HepG2 (cell line): ENCODE measurements at regions not wholly inside any gene's neighbourhood (a gene's known extent, or its start where the extent isn't known, plus 50 kb on each side); places are given as distances from the start of the nearest gene placed in this dataset.
A peak's percentile ranks its signal among the peaks of the same experiment; 100 is the strongest.

Experiments used
- ATAC-seq: fragments of 200-7000 bp; cut with Tn5 transposase; 3 replicates; pipeline ENCODE4 v1.9.1; 2020; ENCODE audit warnings: mild to moderate bottlenecking, moderate library complexity
- BruUV-seq: library from RNA; stranded (reverse); fragments of 400-500 nt; replicated peaks from 2 replicates; lab custom pipeline; 2021; lab: Mats Ljungman, UMichigan
- CTCF ChIA-PET: fragments of 300-600 bp; formaldehyde crosslinking; extraction: SDS; loops from one replicate; lab custom pipeline; 2021; ENCODE audit warnings: low total read pairs, inconsistent platforms, low intra/inter-chr PET ratio; lab: Yijun Ruan, JAX
- POLR2A ChIA-PET: fragments of 350-600 bp; sonication (Branson Sonifier 250); formaldehyde crosslinking; loops from one replicate; lab custom pipeline; 2020; ENCODE audit warnings: antibody characterized with exemption, inconsistent platforms; lab: Yijun Ruan, JAX
- DNase-seq: peaks from one replicate; pipeline ENCODE4 v3.0.0-alpha.2; 2015; ENCODE audit warnings: low spot score
- FAIRE-seq: peaks from 3 replicates; lab custom pipeline; 2011; peaks lifted over from hg19 to GRCh38; lab: Jason Lieb, UNC
- H2AFZ ChIP-seq: one replicate; pipeline ENCODE4 v1.6.1; 2011; ENCODE audit warnings: low read length, inconsistent platforms
- H3K27ac ChIP-seq: fragments of 300-600 bp; 3 replicates; pipeline ENCODE4 v1.8.0; 2011; ENCODE audit warnings: mixed run types, mild to moderate bottlenecking, mixed read lengths, low read length, inconsistent platforms; ENCODE audit not compliant: insufficient read depth; ENCODE audit errors: extremely low read length
- H3K27me3 ChIP-seq, 2 experiments: fragments of 200-600 bp in 1 of 2; 2 replicates in 1 of 2; 3 replicates in 1 of 2; pipeline versions ENCODE4 v1.6.0 to v1.8.0; 2011; ENCODE audit warnings: low read length in 2 of 2, mild to moderate bottlenecking in 2 of 2, moderate library complexity in 2 of 2, inconsistent platforms in 1 of 2; ENCODE audit not compliant: insufficient read depth in 2 of 2, control insufficient read depth in 1 of 2
- H3K36me3 ChIP-seq, 2 experiments: fragments of 200-600 bp in 1 of 2; replicated peaks in 1 of 2; 2 replicates in 1 of 2; 3 replicates in 1 of 2; pipeline versions ENCODE4 v1.5.1 to v1.8.0; 2011; ENCODE audit warnings: low read length in 2 of 2, inconsistent platforms in 1 of 2; ENCODE audit not compliant: insufficient read depth in 2 of 2, control insufficient read depth in 1 of 2
- H3K4me1 ChIP-seq: 2 replicates; pipeline ENCODE4 v1.5.1; 2012; ENCODE audit warnings: low read length, inconsistent platforms; ENCODE audit not compliant: insufficient read depth
- H3K4me2 ChIP-seq: 2 replicates; pipeline ENCODE4 v1.6.0; 2011; ENCODE audit warnings: low read depth, low read length, inconsistent platforms
- H3K4me3 ChIP-seq, 3 experiments: fragments of 200-600 bp in 1 of 3; sonication (generic), shearing (Covaris generic) in 1 of 3; replicated peaks in 1 of 3; 2 replicates each; pipeline ENCODE4 v1.5.1; 2011 to 2016; ENCODE audit warnings: low read length in 3 of 3, inconsistent platforms in 2 of 3, low read depth in 2 of 3, mild to moderate bottlenecking in 2 of 3, control low read depth in 1 of 3, mixed read lengths in 1 of 3; ENCODE audit not compliant: insufficient read depth in 1 of 3
- H3K79me2 ChIP-seq: one replicate; pipeline ENCODE4 v1.6.1; 2011; ENCODE audit warnings: low read length, inconsistent platforms; ENCODE audit not compliant: insufficient read depth
- H3K9ac ChIP-seq: 2 replicates; pipeline ENCODE4 v1.6.0; 2011; ENCODE audit warnings: mild to moderate bottlenecking, low read depth, low read length, inconsistent platforms; ENCODE audit not compliant: insufficient read depth
- H3K9me3 ChIP-seq: 2 replicates; pipeline ENCODE4 v1.5.1; 2012; ENCODE audit warnings: mild to moderate bottlenecking, low read length
- H4K20me1 ChIP-seq: 2 replicates; pipeline ENCODE4 v1.6.0; 2011; ENCODE audit warnings: inconsistent platforms, mild to moderate bottlenecking, low read length, moderate library complexity; ENCODE audit not compliant: insufficient read depth
- BCL6 ChIP-seq: IDR thresholded peaks from 2 replicates; pipeline ENCODE4 v1.6.1; 2016; ENCODE audit warnings: missing genetic modification reagents, missing compliant biosample characterization
- FOSL2 ChIP-seq: sonication (generic); formaldehyde crosslinking; IDR thresholded peaks from 2 replicates; pipeline ENCODE4 v1.4.0; 2020; ENCODE audit warnings: missing genetic modification reagents
- MXI1 ChIP-seq: IDR thresholded peaks from 3 replicates; pipeline ENCODE4 v1.6.1; 2012; ENCODE audit warnings: low read depth, low read length, inconsistent platforms, borderline replicate concordance
- RBFOX2 ChIP-seq: fragments of 200-400 bp; formaldehyde crosslinking; IDR thresholded peaks from 2 replicates; pipeline ENCODE4 v1.6.1; 2017; ENCODE audit warnings: low read depth, mild to moderate bottlenecking, low read length
- TAF1 ChIP-seq: sonication (generic); formaldehyde crosslinking; IDR thresholded peaks from 2 replicates; pipeline ENCODE4 v1.4.0; 2020; ENCODE audit warnings: missing genetic modification reagents
- ZNF180 ChIP-seq: sonication (generic); formaldehyde crosslinking; IDR thresholded peaks from 2 replicates; pipeline ENCODE4 v1.4.0; 2020; ENCODE audit warnings: low read depth, missing genetic modification reagents, borderline replicate concordance
- ZNF232 ChIP-seq: sonication (generic); formaldehyde crosslinking; IDR thresholded peaks from 2 replicates; pipeline ENCODE4 v1.4.0; 2020; ENCODE audit warnings: missing genetic modification reagents, borderline replicate concordance
- ZNF343 ChIP-seq: sonication (generic); formaldehyde crosslinking; IDR thresholded peaks from 2 replicates; pipeline ENCODE4 v1.4.0; 2020; ENCODE audit warnings: mild to moderate bottlenecking, missing genetic modification reagents
- WGBS: methylation state at CpG from one replicate; pipeline ENCODE4 v1.1.6; 2017; ENCODE audit warnings: low lambda C conversion rate; 5-methylcytosine and 5-hydroxymethylcytosine counted together
- in situ Hi-C: cut with HindIII; loops from 2 replicates; pipeline ENCODE4 v1.10.0; 2017; ENCODE audit warnings: low pct_unique_long_range_greater_than_20kb; ENCODE audit not compliant: extremely low pct_ligation_motif_present
- intact Hi-C: fragments of 100-400 bp; cut with micrococcal nuclease; formaldehyde crosslinking; loops from one replicate; pipeline ENCODE4 v1.10.0; 2022; ENCODE audit not compliant: unreplicated experiment
- TF ChIP-seq, protein P1 (sequence below): sonication (generic); formaldehyde crosslinking; IDR thresholded peaks from 2 replicates; pipeline ENCODE4 v1.5.0; 2020; ENCODE audit warnings: mild to moderate bottlenecking, missing genetic modification reagents, moderate library complexity
- TF ChIP-seq, protein P2 (sequence below): sonication (generic); formaldehyde crosslinking; IDR thresholded peaks from 2 replicates; pipeline ENCODE4 v1.5.0; 2020; ENCODE audit warnings: missing genetic modification reagents
- TF ChIP-seq, protein P3 (sequence below): sonication (generic); formaldehyde crosslinking; IDR thresholded peaks from 2 replicates; pipeline ENCODE4 v1.4.0; 2020; ENCODE audit warnings: missing genetic modification reagents
- TF ChIP-seq, protein P4 (sequence below): sonication (generic); formaldehyde crosslinking; IDR thresholded peaks from 2 replicates; pipeline ENCODE4 v1.4.0; 2020; ENCODE audit warnings: mild to moderate bottlenecking, low read depth, missing genetic modification reagents
- TF ChIP-seq, protein P5 (sequence below): sonication (generic); formaldehyde crosslinking; IDR thresholded peaks from 2 replicates; pipeline ENCODE4 v1.8.1; 2022; ENCODE audit warnings: mild to moderate bottlenecking, missing genetic modification reagents

DNA sequence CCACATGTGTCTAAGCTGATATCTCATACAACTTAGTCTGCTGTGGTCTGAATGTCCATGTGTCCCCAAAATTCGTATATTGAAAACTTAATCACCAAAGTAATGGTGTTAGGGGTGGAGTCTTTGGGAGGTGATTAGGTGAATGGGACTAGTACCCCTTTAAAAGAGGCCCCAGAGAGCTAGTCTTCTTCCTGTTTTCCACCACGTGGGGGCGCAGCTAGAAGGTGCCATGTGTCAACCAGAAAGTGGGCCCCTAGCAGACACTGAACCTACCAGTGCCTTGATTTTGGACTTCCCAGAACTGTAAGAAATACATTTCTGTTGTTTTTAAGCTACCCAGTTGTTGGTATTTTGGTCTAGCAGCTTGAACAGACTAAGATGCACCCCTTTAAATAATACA is 86.6 kb downstream of the ASB1 start:
- CTCF ChIA-PET = interaction anchor here (0.8 to 2.3 kb wide), 6 partner anchors 16 to 272 kb away, joined by 3 to 9 read pairs (median 6); no protein-coding TSS in a partner anchor
- Histone ChIP-seq H3K4me3 (no peak overlapping the region), H3K79me2 (no peaks in the 10 kb centered on the region), H3K9ac (no peak overlapping the region), H3K9me3 (peaks cover 6% of the 10 kb centered on the region; the same call in 1 of the 2 replicates), H3K27ac (no peak overlapping the region), H3K36me3 (no peaks in the 10 kb centered on the region), H3K4me2 (no peak overlapping the region), H2AFZ (no peak overlapping the region), H3K27me3 (no peaks in the 10 kb centered on the region), H4K20me1 (no peaks in the 10 kb centered on the region), H3K4me1 (peaks cover 38% of the 10 kb centered on the region)
- peak; percentile 77 for ATAC-seq
- 6% methylated on average over 3 of the region's 3 CpGs for WGBS
- no TSS peak for BruUV-seq
- DNase-seq = peak; percentile 68
- intact Hi-C loops = loop anchor here (1.0 kb wide), 1 partner anchor 272 kb away; no protein-coding TSS in a partner anchor
- peak; percentile 44 for FAIRE-seq
- POLR2A ChIA-PET = interaction anchor here (1.0 to 1.4 kb wide), 3 partner anchors 10 to 16 kb away, joined by 3 to 7 read pairs (median 4); no protein-coding TSS in a partner anchor
- in situ Hi-C loops = no loop called here
- TF ChIP-seq MXI1 (no peak), ZNF343 (CRISPR knock-in tag) (no peak), ZNF232 (CRISPR knock-in tag) (no peak), RBFOX2 (no peak), ZNF180 (CRISPR knock-in tag) (no peak), FOSL2 (CRISPR knock-in tag) (0 out of 2 replicates have a peak, but pooled peaks have one; percentile 27), BCL6 (CRISPR knock-in tag) (no peak), TAF1 (CRISPR knock-in tag) (no peak)
- TF ChIP-seq, protein P1, sequence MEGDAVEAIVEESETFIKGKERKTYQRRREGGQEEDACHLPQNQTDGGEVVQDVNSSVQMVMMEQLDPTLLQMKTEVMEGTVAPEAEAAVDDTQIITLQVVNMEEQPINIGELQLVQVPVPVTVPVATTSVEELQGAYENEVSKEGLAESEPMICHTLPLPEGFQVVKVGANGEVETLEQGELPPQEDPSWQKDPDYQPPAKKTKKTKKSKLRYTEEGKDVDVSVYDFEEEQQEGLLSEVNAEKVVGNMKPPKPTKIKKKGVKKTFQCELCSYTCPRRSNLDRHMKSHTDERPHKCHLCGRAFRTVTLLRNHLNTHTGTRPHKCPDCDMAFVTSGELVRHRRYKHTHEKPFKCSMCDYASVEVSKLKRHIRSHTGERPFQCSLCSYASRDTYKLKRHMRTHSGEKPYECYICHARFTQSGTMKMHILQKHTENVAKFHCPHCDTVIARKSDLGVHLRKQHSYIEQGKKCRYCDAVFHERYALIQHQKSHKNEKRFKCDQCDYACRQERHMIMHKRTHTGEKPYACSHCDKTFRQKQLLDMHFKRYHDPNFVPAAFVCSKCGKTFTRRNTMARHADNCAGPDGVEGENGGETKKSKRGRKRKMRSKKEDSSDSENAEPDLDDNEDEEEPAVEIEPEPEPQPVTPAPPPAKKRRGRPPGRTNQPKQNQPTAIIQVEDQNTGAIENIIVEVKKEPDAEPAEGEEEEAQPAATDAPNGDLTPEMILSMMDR (CRISPR knock-in tag) = peak; percentile 72
- TF ChIP-seq, protein P2, sequence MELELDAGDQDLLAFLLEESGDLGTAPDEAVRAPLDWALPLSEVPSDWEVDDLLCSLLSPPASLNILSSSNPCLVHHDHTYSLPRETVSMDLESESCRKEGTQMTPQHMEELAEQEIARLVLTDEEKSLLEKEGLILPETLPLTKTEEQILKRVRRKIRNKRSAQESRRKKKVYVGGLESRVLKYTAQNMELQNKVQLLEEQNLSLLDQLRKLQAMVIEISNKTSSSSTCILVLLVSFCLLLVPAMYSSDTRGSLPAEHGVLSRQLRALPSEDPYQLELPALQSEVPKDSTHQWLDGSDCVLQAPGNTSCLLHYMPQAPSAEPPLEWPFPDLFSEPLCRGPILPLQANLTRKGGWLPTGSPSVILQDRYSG (CRISPR knock-in tag) = no peak
- TF ChIP-seq, protein P3, sequence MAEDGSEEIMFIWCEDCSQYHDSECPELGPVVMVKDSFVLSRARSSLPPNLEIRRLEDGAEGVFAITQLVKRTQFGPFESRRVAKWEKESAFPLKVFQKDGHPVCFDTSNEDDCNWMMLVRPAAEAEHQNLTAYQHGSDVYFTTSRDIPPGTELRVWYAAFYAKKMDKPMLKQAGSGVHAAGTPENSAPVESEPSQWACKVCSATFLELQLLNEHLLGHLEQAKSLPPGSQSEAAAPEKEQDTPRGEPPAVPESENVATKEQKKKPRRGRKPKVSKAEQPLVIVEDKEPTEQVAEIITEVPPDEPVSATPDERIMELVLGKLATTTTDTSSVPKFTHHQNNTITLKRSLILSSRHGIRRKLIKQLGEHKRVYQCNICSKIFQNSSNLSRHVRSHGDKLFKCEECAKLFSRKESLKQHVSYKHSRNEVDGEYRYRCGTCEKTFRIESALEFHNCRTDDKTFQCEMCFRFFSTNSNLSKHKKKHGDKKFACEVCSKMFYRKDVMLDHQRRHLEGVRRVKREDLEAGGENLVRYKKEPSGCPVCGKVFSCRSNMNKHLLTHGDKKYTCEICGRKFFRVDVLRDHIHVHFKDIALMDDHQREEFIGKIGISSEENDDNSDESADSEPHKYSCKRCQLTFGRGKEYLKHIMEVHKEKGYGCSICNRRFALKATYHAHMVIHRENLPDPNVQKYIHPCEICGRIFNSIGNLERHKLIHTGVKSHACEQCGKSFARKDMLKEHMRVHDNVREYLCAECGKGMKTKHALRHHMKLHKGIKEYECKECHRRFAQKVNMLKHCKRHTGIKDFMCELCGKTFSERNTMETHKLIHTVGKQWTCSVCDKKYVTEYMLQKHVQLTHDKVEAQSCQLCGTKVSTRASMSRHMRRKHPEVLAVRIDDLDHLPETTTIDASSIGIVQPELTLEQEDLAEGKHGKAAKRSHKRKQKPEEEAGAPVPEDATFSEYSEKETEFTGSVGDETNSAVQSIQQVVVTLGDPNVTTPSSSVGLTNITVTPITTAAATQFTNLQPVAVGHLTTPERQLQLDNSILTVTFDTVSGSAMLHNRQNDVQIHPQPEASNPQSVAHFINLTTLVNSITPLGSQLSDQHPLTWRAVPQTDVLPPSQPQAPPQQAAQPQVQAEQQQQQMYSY (CRISPR knock-in tag) = no peak
- TF ChIP-seq, protein P4, sequence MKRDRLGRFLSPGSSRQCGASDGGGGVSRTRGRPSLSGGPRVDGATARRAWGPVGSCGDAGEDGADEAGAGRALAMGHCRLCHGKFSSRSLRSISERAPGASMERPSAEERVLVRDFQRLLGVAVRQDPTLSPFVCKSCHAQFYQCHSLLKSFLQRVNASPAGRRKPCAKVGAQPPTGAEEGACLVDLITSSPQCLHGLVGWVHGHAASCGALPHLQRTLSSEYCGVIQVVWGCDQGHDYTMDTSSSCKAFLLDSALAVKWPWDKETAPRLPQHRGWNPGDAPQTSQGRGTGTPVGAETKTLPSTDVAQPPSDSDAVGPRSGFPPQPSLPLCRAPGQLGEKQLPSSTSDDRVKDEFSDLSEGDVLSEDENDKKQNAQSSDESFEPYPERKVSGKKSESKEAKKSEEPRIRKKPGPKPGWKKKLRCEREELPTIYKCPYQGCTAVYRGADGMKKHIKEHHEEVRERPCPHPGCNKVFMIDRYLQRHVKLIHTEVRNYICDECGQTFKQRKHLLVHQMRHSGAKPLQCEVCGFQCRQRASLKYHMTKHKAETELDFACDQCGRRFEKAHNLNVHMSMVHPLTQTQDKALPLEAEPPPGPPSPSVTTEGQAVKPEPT (CRISPR knock-in tag) = no peak
- TF ChIP-seq, protein P5, sequence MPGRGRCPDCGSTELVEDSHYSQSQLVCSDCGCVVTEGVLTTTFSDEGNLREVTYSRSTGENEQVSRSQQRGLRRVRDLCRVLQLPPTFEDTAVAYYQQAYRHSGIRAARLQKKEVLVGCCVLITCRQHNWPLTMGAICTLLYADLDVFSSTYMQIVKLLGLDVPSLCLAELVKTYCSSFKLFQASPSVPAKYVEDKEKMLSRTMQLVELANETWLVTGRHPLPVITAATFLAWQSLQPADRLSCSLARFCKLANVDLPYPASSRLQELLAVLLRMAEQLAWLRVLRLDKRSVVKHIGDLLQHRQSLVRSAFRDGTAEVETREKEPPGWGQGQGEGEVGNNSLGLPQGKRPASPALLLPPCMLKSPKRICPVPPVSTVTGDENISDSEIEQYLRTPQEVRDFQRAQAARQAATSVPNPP (CRISPR knock-in tag) = no peak
